Mammary epithelial cell (primary cell): ENCODE measurements at regions not wholly inside any gene's neighbourhood (a gene's known extent, or its start where the extent isn't known, plus 50 kb on each side); places are given as distances from the start of the nearest gene placed in this dataset.
"Not testable (repeated sequence)": the region's sequence is repeated elsewhere in the genome, so short reads cannot be mapped to it uniquely, and the experiment has no call there.

Experiments used
- EZH2 ChIP-seq: IDR thresholded peaks from 2 replicates; pipeline ENCODE4 v1.6.1; 2012; ENCODE audit warnings: low read length, inconsistent platforms, borderline replicate concordance
- TF ChIP-seq, protein P1 (sequence below), 2 donors: IDR thresholded peaks in 1 of 2; conservative IDR thresholded peaks in 1 of 2; 2 replicates each; pipeline ENCODE4 v1.5.1; 2011 to 2012; ENCODE audit warnings: inconsistent platforms in 2 of 2, low read length in 2 of 2, mild to moderate bottlenecking in 2 of 2, control low read depth in 1 of 2, low read depth in 1 of 2; ENCODE audit not compliant: insufficient read depth in 1 of 2; ENCODE audit errors: extremely low read depth in 1 of 2

DNA sequence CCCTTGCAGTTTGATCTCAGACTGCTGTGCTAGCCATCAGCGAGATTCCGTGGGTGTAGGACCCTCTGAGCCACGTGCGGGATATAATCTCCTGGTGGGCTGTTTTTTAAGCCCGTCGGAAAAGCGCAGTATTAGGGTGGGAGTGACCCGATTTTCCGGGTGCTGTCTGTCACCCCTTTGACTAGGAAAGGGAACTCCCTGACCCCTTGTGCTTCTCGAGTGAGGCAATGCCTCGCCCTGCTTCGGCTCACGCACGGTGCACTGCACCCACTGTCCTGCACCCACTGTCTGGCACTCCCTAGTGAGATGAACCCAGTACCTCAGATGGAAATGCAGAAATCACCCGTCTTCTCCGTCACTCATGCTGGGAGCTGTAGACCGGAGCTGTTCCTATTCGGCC, 728.9 kb upstream of the SPRY2 start:
- TF ChIP-seq, protein P1, sequence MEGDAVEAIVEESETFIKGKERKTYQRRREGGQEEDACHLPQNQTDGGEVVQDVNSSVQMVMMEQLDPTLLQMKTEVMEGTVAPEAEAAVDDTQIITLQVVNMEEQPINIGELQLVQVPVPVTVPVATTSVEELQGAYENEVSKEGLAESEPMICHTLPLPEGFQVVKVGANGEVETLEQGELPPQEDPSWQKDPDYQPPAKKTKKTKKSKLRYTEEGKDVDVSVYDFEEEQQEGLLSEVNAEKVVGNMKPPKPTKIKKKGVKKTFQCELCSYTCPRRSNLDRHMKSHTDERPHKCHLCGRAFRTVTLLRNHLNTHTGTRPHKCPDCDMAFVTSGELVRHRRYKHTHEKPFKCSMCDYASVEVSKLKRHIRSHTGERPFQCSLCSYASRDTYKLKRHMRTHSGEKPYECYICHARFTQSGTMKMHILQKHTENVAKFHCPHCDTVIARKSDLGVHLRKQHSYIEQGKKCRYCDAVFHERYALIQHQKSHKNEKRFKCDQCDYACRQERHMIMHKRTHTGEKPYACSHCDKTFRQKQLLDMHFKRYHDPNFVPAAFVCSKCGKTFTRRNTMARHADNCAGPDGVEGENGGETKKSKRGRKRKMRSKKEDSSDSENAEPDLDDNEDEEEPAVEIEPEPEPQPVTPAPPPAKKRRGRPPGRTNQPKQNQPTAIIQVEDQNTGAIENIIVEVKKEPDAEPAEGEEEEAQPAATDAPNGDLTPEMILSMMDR (conservative IDR thresholded peaks at IDR 0.05 in 1 of 2, IDR thresholded peaks at IDR 0.05 in 1 of 2; ENCODE audit: extremely low read depth in 1 of 2, insufficient read depth in 1 of 2, low read depth in 1 of 2, low read length in 2 of 2): not testable (repeated sequence)
- TF ChIP-seq EZH2: not testable (repeated sequence)
